Thyroid gland (tissue), 4 donors: ENCODE measurements at regions not wholly inside any gene's neighbourhood (a gene's known extent, or its start where the extent isn't known, plus 50 kb on each side); places are given as distances from the start of the nearest gene placed in this dataset.
"Not testable (repeated sequence)": the region's sequence is repeated elsewhere in the genome, so short reads cannot be mapped to it uniquely, and the experiment has no call there.

Experiments used
- DNase-seq, 2 donors: peaks; one replicate each; pipeline ENCODE4 v3.0.0-alpha.2; 2019
- H3K27ac ChIP-seq, 3 donors: fragments of 200-600 bp; sonication (generic); 1 replicate in 2 of 3; 2 replicates in 1 of 3; pipeline ENCODE4 v1.5.1; 2016 to 2019; ENCODE audit warnings: mild to moderate bottlenecking in 1 of 3, moderate library complexity in 1 of 3
- H3K27me3 ChIP-seq: fragments of 200-600 bp; sonication (generic); one replicate; pipeline ENCODE4 v1.5.1; 2019
- H3K36me3 ChIP-seq, 2 donors: fragments of 200-600 bp; sonication (generic); one replicate each; pipeline ENCODE4 v1.5.1; 2016 to 2019
- H3K4me1 ChIP-seq, 2 donors: fragments of 200-600 bp; sonication (generic); one replicate each; pipeline ENCODE4 v1.5.1; 2017 to 2019
- H3K4me3 ChIP-seq, 3 donors: fragments of 200-600 bp; sonication (generic); replicated peaks in 1 of 3; 1 replicate in 2 of 3; 2 replicates in 1 of 3; pipeline ENCODE4 v1.5.1; 2016; ENCODE audit warnings: mild to moderate bottlenecking in 1 of 3
- H3K9me3 ChIP-seq: fragments of 200-600 bp; sonication (generic); one replicate; pipeline ENCODE4 v1.5.1; 2017
- CTCF ChIP-seq, 6 experiments: fragments of 200-600 bp in 3 of 6; fragments of 450-650 bp in 3 of 6; sonication (generic) in 3 of 6; IDR thresholded peaks; one replicate each; pipeline ENCODE4 v1.5.1; 2016 to 2019; ENCODE audit warnings: antibody characterized with exemption in 6 of 6, mild to moderate bottlenecking in 2 of 6, inconsistent platforms in 1 of 6, moderate library complexity in 1 of 6
- POLR2A ChIP-seq, 2 donors: fragments of 450-650 bp; IDR thresholded peaks; one replicate each; pipeline ENCODE4 v1.6.1; 2017; ENCODE audit warnings: antibody characterized with exemption in 2 of 2, mild to moderate bottlenecking in 2 of 2, moderate library complexity in 1 of 2
- WGBS, 2 donors: methylation state at CpG; one replicate each; pipeline ENCODE4 v1.1.5; 2017; 5-methylcytosine and 5-hydroxymethylcytosine counted together
- intact Hi-C: fragments of 100-400 bp; cut with DNase I; formaldehyde crosslinking; loops from one replicate; pipeline ENCODE4 v1.15.1; 2023

- Histone ChIP-seq H3K9me3 (no peaks in the 10 kb centered on the region), H3K27ac (no peak overlapping the region), H3K4me3 (no peak overlapping the region), H3K27me3 (no peaks in the 10 kb centered on the region), H3K4me1 (no peaks in the 10 kb centered on the region), H3K36me3 (no peaks in the 10 kb centered on the region)
- TF ChIP-seq CTCF (IDR thresholded peaks at IDR 0.05) (peak in 5 of 6 experiments; percentile 37 to 73 (median 61)), POLR2A (IDR thresholded peaks at IDR 0.05) (no peak)
- intact Hi-C loops = no loop called here
- WGBS, 2 donors = 7 to 21% methylated on average over 2 of the region's 2 CpGs
- DNase-seq = peak in 1 of 2 donors; percentile 8
Measured at GRCh38 chr2:88903749-88904353, 212.4 kb downstream of the RPIA start.

GRCh38 chr2:88913280-88913679 is 221.8 kb downstream of the RPIA start:
- Histone ChIP-seq H3K27ac (no peak overlapping the region), H3K9me3 (no peaks in the 10 kb centered on the region), H3K36me3 (no peaks in the 10 kb centered on the region), H3K4me3 (no peak overlapping the region), H3K27me3 (no peaks in the 10 kb centered on the region), H3K4me1 (no peaks in the 10 kb centered on the region)
- no peak for DNase-seq
- intact Hi-C loops = loop anchor here (10.0 kb wide), 1 partner anchor 78 kb away; no protein-coding TSS in a partner anchor
- TF ChIP-seq POLR2A (IDR thresholded peaks at IDR 0.05) (no peak), CTCF (IDR thresholded peaks at IDR 0.05) (no peak)

GRCh38 chr2:88919087-88919738 is 227.7 kb downstream of the RPIA start:
- H3K4me3 ChIP-seq = no peak overlapping the region
- no peaks in the 10 kb centered on the region for H3K4me1 ChIP-seq
- H3K9me3 ChIP-seq = no peaks in the 10 kb centered on the region
- peak; percentile 6 to 9 for DNase-seq
- TF ChIP-seq CTCF (IDR thresholded peaks at IDR 0.05) = peak; percentile 23 to 63 (median 44)
- TF ChIP-seq POLR2A (IDR thresholded peaks at IDR 0.05) = no peak
- 71 to 76% methylated on average over 7 of the region's 7 CpGs for WGBS, 2 donors
- intact Hi-C loops = loop anchor here (10.0 kb wide), 1 partner anchor 84 kb away; no protein-coding TSS in a partner anchor
- no peak overlapping the region for H3K27ac ChIP-seq
- no peaks in the 10 kb centered on the region for H3K36me3 ChIP-seq
- H3K27me3 ChIP-seq = no peaks in the 10 kb centered on the region

GRCh38 chr2:88920399-88920798 is 228.9 kb downstream of the RPIA start:
- WGBS, 2 donors = 92 to 95% methylated on average over 22 to 25 of the region's 31 CpGs
- intact Hi-C loops, DNase-seq: not testable (repeated sequence)

GRCh38 chr2:88924533-88924932 is 233.1 kb downstream of the RPIA start:
- Histone ChIP-seq H3K36me3 (no peaks in the 10 kb centered on the region), H3K4me1 (no peaks in the 10 kb centered on the region), H3K27ac (no peak overlapping the region), H3K4me3 (no peak overlapping the region), H3K9me3 (no peaks in the 10 kb centered on the region), H3K27me3 (no peaks in the 10 kb centered on the region)
- intact Hi-C loops = no loop called here
- TF ChIP-seq POLR2A (IDR thresholded peaks at IDR 0.05) (no peak), CTCF (IDR thresholded peaks at IDR 0.05) (no peak)
- no peak for DNase-seq
- WGBS, 2 donors = 95 to 99% methylated on average over 1 of the region's 1 CpG

More at GRCh38 chr2:88920399-88920798, 228.9 kb downstream of the RPIA start:
- not testable (repeated sequence) for H3K9me3 ChIP-seq, H3K4me1 ChIP-seq, H3K27ac ChIP-seq, H3K27me3 ChIP-seq, H3K36me3 ChIP-seq, H3K4me3 ChIP-seq
